HL-60 (cell line): ENCODE measurements at regions not wholly inside any gene's neighbourhood (a gene's known extent, or its start where the extent isn't known, plus 50 kb on each side); places are given as distances from the start of the nearest gene placed in this dataset.

Experiments used
- DNase-seq, 2 experiments: peaks; one replicate each; pipeline ENCODE4 v3.0.0-alpha.2; 2010 to 2020; ENCODE audit warnings: low read depth in 1 of 2, low spot score in 1 of 2
- H3K27ac ChIP-seq: fragments of 250-450 bp; sonication (Bioruptor Pico); replicated peaks from 2 replicates; pipeline ENCODE4 v1.5.1; 2020; ENCODE audit warnings: mild to moderate bottlenecking, moderate library complexity
- H3K27me3 ChIP-seq: fragments of 250-450 bp; sonication (Bioruptor Pico); 2 replicates; pipeline ENCODE4 v1.5.1; 2021; ENCODE audit warnings: mild to moderate bottlenecking, moderate library complexity; ENCODE audit not compliant: insufficient read depth, poor library complexity, severe bottlenecking
- H3K4me3 ChIP-seq: replicated peaks from 2 replicates; pipeline ENCODE4 v1.5.1; 2011; ENCODE audit warnings: mild to moderate bottlenecking, control low read depth, low read length; ENCODE audit not compliant: insufficient read depth
- CTCF ChIP-seq: IDR thresholded peaks from one replicate; pipeline ENCODE4 v1.5.1; 2011; ENCODE audit warnings: low read length, control low read depth, inconsistent platforms; ENCODE audit not compliant: insufficient read depth
- GABPA ChIP-seq: IDR thresholded peaks from 2 replicates; pipeline ENCODE4 v1.6.1; 2012; ENCODE audit warnings: low read depth
- POLR2AphosphoS5 ChIP-seq: IDR thresholded peaks from 2 replicates; pipeline ENCODE4 v1.6.1; 2012; ENCODE audit warnings: low read depth
- REST ChIP-seq: IDR thresholded peaks from 2 replicates; pipeline ENCODE4 v1.6.1; 2012; ENCODE audit warnings: low read depth; ENCODE audit not compliant: insufficient replicate concordance
- SPI1 ChIP-seq: IDR thresholded peaks from 2 replicates; pipeline ENCODE4 v1.6.1; 2012; ENCODE audit warnings: low read depth, mild to moderate bottlenecking, borderline replicate concordance

GRCh38 chr15:38941399-38941953 lies 376.9 kb upstream of the RASGRP1 start:
- Histone ChIP-seq H3K4me3 (no peak overlapping the region), H3K27ac (no peak overlapping the region), H3K27me3 (peaks cover 2% of the 10 kb centered on the region)
- TF ChIP-seq SPI1 (no peak), CTCF (no peak)
- no peak for DNase-seq

- H3K27me3 ChIP-seq = peaks cover 2% of the 10 kb centered on the region
- no peak overlapping the region for H3K4me3 ChIP-seq
- DNase-seq = no peak
- no peak for TF ChIP-seq CTCF
- TF ChIP-seq POLR2AphosphoS5 = no peak
- TF ChIP-seq REST = no peak
- no peak for TF ChIP-seq GABPA
- no peak for TF ChIP-seq SPI1
- no peak overlapping the region for H3K27ac ChIP-seq
These were observed 379.9 kb upstream of the RASGRP1 start for GRCh38 chr15:38944536-38944935.

- Histone ChIP-seq H3K27me3 (peaks cover 2% of the 10 kb centered on the region), H3K4me3 (no peak overlapping the region), H3K27ac (no peak overlapping the region)
- DNase-seq = no peak
- TF ChIP-seq REST (no peak), SPI1 (no peak), CTCF (no peak), GABPA (no peak), POLR2AphosphoS5 (no peak)
These were observed 381.1 kb upstream of the RASGRP1 start for GRCh38 chr15:38945551-38946298.

- H3K4me3 ChIP-seq = no peak overlapping the region
- no peak for DNase-seq
- no peaks in the 10 kb centered on the region for H3K27me3 ChIP-seq
- H3K27ac ChIP-seq = no peak overlapping the region
- TF ChIP-seq GABPA (no peak), CTCF (no peak)
These were observed 389.5 kb upstream of the RASGRP1 start for GRCh38 chr15:38954090-38954489.
